GM12874 (cell line): ENCODE measurements at regions not wholly inside any gene's neighbourhood (a gene's known extent, or its start where the extent isn't known, plus 50 kb on each side); places are given as distances from the start of the nearest gene placed in this dataset.

Source experiments
- CTCF ChIP-seq: IDR thresholded peaks from 2 replicates; pipeline ENCODE4 v1.5.1; 2011; ENCODE audit warnings: low read depth, mild to moderate bottlenecking, control low read depth, low read length, moderate library complexity; ENCODE audit not compliant: insufficient read depth

DNA sequence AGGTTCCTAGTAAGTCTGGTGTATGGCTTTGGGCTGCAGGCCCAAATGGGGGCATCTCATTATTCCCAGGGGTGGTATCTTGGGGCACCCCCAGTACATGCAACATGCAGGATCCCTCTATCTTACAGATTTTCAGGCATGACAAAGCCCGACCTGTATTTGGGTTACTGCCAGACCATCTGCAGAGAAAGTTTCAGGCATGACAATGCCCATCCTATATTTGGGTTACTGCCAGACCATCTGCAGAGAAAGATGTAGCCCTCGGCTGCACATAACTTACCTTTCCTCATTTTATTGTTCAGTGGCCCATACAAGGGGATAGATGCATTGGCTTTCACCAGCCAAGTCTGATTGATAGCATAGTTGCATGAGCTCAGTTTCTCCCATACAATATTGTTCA lies 112.2 kb upstream of the RAB18 start:
- TF ChIP-seq CTCF: no peak

GRCh38 chr10:27391325-27391724 lies 112.8 kb upstream of the RAB18 start:
- TF ChIP-seq CTCF: no peak

GRCh38 chr10:27390681-27391080 lies 113.4 kb upstream of the RAB18 start:
- no peak for TF ChIP-seq CTCF

- no peak for TF ChIP-seq CTCF
Measured at GRCh38 chr10:27388761-27389399, 115.2 kb upstream of the RAB18 start.

DNA sequence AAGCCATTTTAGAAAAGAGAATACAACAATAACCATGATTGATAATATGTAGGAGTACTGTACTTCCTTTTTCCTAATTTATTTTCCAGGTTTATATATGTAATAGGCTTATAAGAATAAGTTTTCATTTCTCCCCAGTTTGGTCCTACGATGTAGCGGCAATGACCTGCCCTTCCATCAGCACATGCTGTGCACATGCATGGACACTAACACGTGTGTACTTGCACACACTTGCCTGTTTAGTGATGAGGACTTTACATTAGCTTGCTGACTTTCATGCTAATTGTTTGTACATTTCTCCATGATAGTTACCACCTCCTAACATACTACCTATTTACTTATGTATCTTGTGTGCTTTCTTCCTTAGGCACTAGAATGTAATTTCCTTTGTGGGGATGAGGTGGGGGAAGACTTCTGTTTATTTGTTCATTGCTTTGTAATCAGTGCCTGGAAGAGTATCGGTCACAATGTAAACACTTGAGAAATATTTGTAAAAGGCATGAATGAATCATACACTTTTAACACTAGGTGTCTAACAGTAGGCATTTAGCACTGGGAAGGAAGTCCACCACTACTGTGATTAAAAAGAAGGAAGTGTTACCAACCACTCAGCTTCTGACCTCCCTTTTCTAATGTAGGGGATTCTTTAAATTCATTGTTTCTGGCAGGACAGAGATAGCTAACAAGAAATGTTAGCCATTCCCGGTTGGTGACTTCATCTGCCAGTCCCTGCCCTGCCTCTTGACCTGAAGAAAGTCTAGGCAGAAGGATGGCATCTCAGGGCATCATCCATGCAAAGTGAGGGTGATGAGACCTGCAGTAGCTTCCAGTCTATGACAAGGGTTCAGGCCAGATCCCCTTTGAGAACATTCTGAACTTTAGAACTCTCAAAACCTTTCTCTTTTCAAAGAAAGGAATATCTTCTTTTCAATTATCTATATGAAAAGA lies 120.2 kb upstream of the RAB18 start:
- no peak for TF ChIP-seq CTCF

DNA sequence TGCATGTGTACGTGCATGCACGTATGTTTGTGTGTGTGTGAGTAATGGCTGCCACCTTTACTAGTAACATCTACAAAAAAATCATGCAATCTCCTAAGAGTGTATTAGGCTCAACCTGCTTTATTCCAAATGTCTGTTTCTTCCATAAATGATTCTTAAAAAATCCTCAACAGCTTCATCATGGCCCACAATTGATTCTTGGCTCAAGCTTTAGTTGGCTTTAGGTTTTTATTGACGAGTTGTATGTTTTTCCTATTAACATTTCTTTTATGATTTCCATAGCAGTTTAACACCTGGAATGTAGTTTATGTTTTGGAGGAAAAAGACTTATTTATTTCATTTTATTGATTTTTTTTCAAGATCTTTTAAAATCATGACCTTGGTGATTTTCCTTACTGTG lies 121.9 kb upstream of the RAB18 start:
- no peak for TF ChIP-seq CTCF

DNA sequence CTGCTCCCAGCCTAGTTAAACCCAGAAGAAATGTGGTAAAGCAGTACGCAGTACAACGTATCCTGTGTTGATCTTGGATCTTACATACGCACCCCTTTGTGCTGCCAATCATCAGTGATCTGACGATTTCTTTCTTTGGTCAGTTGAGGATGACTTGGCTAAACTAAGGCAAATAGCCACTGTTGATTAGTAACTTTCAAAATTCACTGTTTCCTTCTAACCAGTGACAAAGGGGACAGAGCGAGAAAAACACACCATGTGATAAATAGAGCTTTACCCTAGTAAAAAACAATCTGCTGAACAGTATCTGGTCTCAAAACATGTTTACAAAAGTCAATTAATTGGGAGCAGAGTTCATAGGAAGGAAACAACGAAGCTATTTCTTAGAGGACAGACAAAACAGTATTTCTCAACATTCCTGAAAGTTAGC lies 123.2 kb upstream of the RAB18 start:
- no peak for TF ChIP-seq CTCF
